G401 (cell line): ENCODE measurements at regions not wholly inside any gene's neighbourhood (a gene's known extent, or its start where the extent isn't known, plus 50 kb on each side); places are given as distances from the start of the nearest gene placed in this dataset.

ENCODE experiments used
- DNase-seq: peaks from one replicate; pipeline ENCODE4 v3.0.0-alpha.2; 2015; ENCODE audit warnings: low spot score
- in situ Hi-C: cut with HindIII; loops from 2 replicates; pipeline ENCODE4 v1.10.0; 2016; ENCODE audit warnings: low sequenced_read_pairs, mixed read lengths

- DNase-seq = no peak
- in situ Hi-C loops = no loop called here
Observed at GRCh38 chr7:45974540-45975360, 53.7 kb upstream of the IGFBP3 start.

GRCh38 chr7:45973725-45974532 is 52.9 kb upstream of the IGFBP3 start:
- no peak for DNase-seq
- in situ Hi-C loops = no loop called here

- in situ Hi-C loops = no loop called here
- DNase-seq = no peak
Observed at GRCh38 chr7:45972629-45973312, 51.7 kb upstream of the IGFBP3 start.

GRCh38 chr7:45971661-45972175 is 50.6 kb upstream of the IGFBP3 start:
- in situ Hi-C loops = no loop called here
- DNase-seq = no peak

- in situ Hi-C loops = no loop called here
- DNase-seq = no peak
Observed at GRCh38 chr7:45971171-45971570, 50.1 kb upstream of the IGFBP3 start.
